ENCODE measurements at regions not wholly inside any gene's neighbourhood (a gene's known extent, or its start where the extent isn't known, plus 50 kb on each side); places are given as distances from the start of the nearest gene placed in this dataset.

GRCh38 chrX:94722578-94722977, 1048.6 kb downstream of the FAM133A start:
- TF ChIP-seq CTCF (conservative IDR thresholded peaks at IDR 0.05): no peak
- no peak for TF ChIP-seq ZFX (IDR thresholded peaks at IDR 0.05)
